GM12878 (cell line): ENCODE measurements at regions not wholly inside any gene's neighbourhood (a gene's known extent, or its start where the extent isn't known, plus 50 kb on each side); places are given as distances from the start of the nearest gene placed in this dataset.

Experiments
- ATAC-seq: fragments of 200-7000 bp; cut with Tn5 transposase; 3 replicates; pipeline ENCODE4 v1.9.1; 2020; ENCODE audit warnings: mild to moderate bottlenecking, moderate library complexity
- BruUV-seq: library from RNA; stranded (reverse); fragments of 400-500 nt; replicated peaks from 2 replicates; lab custom pipeline; 2021; lab: Mats Ljungman, UMichigan
- CTCF ChIA-PET: fragments of 300-600 bp; sonication (Branson Sonifier 250); formaldehyde crosslinking; extraction: SDS; loops from one replicate; lab custom pipeline; 2021; ENCODE audit warnings: inconsistent platforms; lab: Yijun Ruan, JAX
- POLR2A ChIA-PET: fragments of 350-600 bp; formaldehyde crosslinking; extraction: SDS; loops from one replicate; lab custom pipeline; 2021; ENCODE audit warnings: inconsistent platforms; lab: Charles Lee
- RAD21 ChIA-PET: fragments of 300-600 bp; sonication (Branson Sonifier 250); formaldehyde crosslinking; loops from one replicate; lab custom pipeline; 2023; ENCODE audit warnings: antibody characterized with exemption; ENCODE audit not compliant: unreplicated experiment; lab: Charles Lee
- SMC1A ChIA-PET: fragments of 300-600 bp; sonication (Branson Sonifier 250); formaldehyde crosslinking; loops from one replicate; lab custom pipeline; 2023; ENCODE audit not compliant: unreplicated experiment, uncharacterized antibody; lab: Charles Lee
- DNase-seq: peaks from one replicate; pipeline ENCODE4 v3.0.0-alpha.2; 2011; ENCODE audit warnings: low read depth, low spot score
- FAIRE-seq: peaks from 3 replicates; lab custom pipeline; 2011; peaks lifted over from hg19 to GRCh38; lab: Jason Lieb, UNC
- H2AFZ ChIP-seq: 2 replicates; pipeline ENCODE4 v1.6.0; 2011; ENCODE audit warnings: low read depth, low read length, control low read depth; ENCODE audit not compliant: control insufficient read depth
- H3K27ac ChIP-seq: 2 replicates; pipeline ENCODE4 v1.5.1; 2011; ENCODE audit warnings: control low read depth; ENCODE audit not compliant: control insufficient read depth, insufficient read depth
- H3K27me3 ChIP-seq, 2 experiments: replicated peaks in 1 of 2; 2 replicates each; pipeline versions ENCODE4 v1.6.0 to v1.6.1; 2011; ENCODE audit warnings: low read length in 1 of 2; ENCODE audit not compliant: control insufficient read depth in 2 of 2, insufficient read depth in 2 of 2
- H3K36me3 ChIP-seq, 2 experiments: 2 replicates each; pipeline ENCODE4 v1.5.1; 2011; ENCODE audit warnings: low read length in 1 of 2; ENCODE audit not compliant: control insufficient read depth in 2 of 2, insufficient read depth in 2 of 2
- H3K4me1 ChIP-seq: 2 replicates; pipeline ENCODE4 v1.6.1; 2011; ENCODE audit warnings: mild to moderate bottlenecking, low read length, moderate library complexity, mixed read lengths; ENCODE audit not compliant: control insufficient read depth, insufficient read depth
- H3K4me2 ChIP-seq: 2 replicates; pipeline ENCODE4 v1.6.0; 2011; ENCODE audit warnings: control low read depth; ENCODE audit not compliant: control insufficient read depth, insufficient read depth
- H3K4me3 ChIP-seq: fragments of 200-600 bp; sonication (generic); 2 replicates; pipeline ENCODE4 v1.5.1; 2016
- H3K79me2 ChIP-seq: 2 replicates; pipeline ENCODE4 v1.6.0; 2011; ENCODE audit warnings: low read length; ENCODE audit not compliant: control insufficient read depth, insufficient read depth
- H3K9ac ChIP-seq: 2 replicates; pipeline ENCODE4 v1.8.0; 2011; ENCODE audit warnings: low read length, control low read depth, mixed read lengths; ENCODE audit not compliant: control insufficient read depth, insufficient read depth
- H3K9me3 ChIP-seq: replicated peaks from 3 replicates; pipeline ENCODE4 v1.5.1; 2011; ENCODE audit warnings: mild to moderate bottlenecking, low read length; ENCODE audit not compliant: control insufficient read depth, insufficient read depth
- H4K20me1 ChIP-seq: 2 replicates; pipeline ENCODE4 v1.6.0; 2011; ENCODE audit not compliant: control insufficient read depth, insufficient read depth
- CHD1 ChIP-seq: IDR thresholded peaks from 2 replicates; pipeline ENCODE4 v1.6.1; 2012; ENCODE audit warnings: low read depth, low read length, improper control_type of control experiment
- EZH2 ChIP-seq: IDR thresholded peaks from 2 replicates; pipeline ENCODE4 v1.6.1; 2012; ENCODE audit warnings: low read depth, mild to moderate bottlenecking, control low read depth, inconsistent platforms, low read length, borderline replicate concordance; ENCODE audit not compliant: control insufficient read depth
- GATAD2B ChIP-seq: fragments of 450-650 bp; conservative IDR thresholded peaks from 2 replicates; pipeline ENCODE4 v1.6.1; 2017; ENCODE audit warnings: low read depth, mild to moderate bottlenecking, moderate library complexity
- HSF1 ChIP-seq: fragments of 150-350 bp; IDR thresholded peaks from 2 replicates; pipeline ENCODE4 v1.6.1; 2014; ENCODE audit warnings: mild to moderate bottlenecking, low read depth, low read length
- IRF4 ChIP-seq: IDR thresholded peaks from 2 replicates; pipeline ENCODE4 v1.6.1; 2011; ENCODE audit warnings: low read depth, low read length
- KLF5 ChIP-seq: fragments of 450-650 bp; IDR thresholded peaks from 2 replicates; pipeline ENCODE4 v1.6.1; 2014; ENCODE audit warnings: mild to moderate bottlenecking; ENCODE audit not compliant: partially characterized antibody
- MLLT1 ChIP-seq: fragments of 450-650 bp; IDR thresholded peaks from 2 replicates; pipeline ENCODE4 v1.6.1; 2016; ENCODE audit warnings: mild to moderate bottlenecking
- MTA2 ChIP-seq: fragments of 450-650 bp; IDR thresholded peaks from 2 replicates; pipeline ENCODE4 v1.6.1; 2016; ENCODE audit warnings: low read depth, mild to moderate bottlenecking, moderate library complexity
- NBN ChIP-seq: fragments of 450-650 bp; IDR thresholded peaks from 2 replicates; pipeline ENCODE4 v1.6.1; 2016
- NFIC ChIP-seq: IDR thresholded peaks from 2 replicates; pipeline ENCODE4 v1.6.1; 2012; ENCODE audit warnings: low read depth, mild to moderate bottlenecking, inconsistent platforms, low read length, moderate library complexity
- NFXL1 ChIP-seq: fragments of 450-650 bp; IDR thresholded peaks from 2 replicates; pipeline ENCODE4 v1.6.1; 2017; ENCODE audit warnings: antibody characterized with exemption, mild to moderate bottlenecking, borderline replicate concordance
- PAX5 ChIP-seq: IDR thresholded peaks from 2 replicates; pipeline ENCODE4 v1.6.1; 2011; ENCODE audit warnings: low read depth, low read length, borderline replicate concordance
- PAX8 ChIP-seq: fragments of 450-650 bp; IDR thresholded peaks from 2 replicates; pipeline ENCODE4 v1.6.1; 2017; ENCODE audit warnings: mild to moderate bottlenecking, moderate library complexity
- POLR2A ChIP-seq: IDR thresholded peaks from 2 replicates; pipeline ENCODE4 v1.6.1; 2011; ENCODE audit warnings: low read depth, mild to moderate bottlenecking, low read length
- RAD21 ChIP-seq: IDR thresholded peaks from 2 replicates; pipeline ENCODE4 v1.6.1; 2011; ENCODE audit warnings: mild to moderate bottlenecking, low read depth, low read length, moderate library complexity; ENCODE audit not compliant: insufficient read depth
- SMAD1 ChIP-seq: fragments of 450-650 bp; IDR thresholded peaks from 2 replicates; pipeline ENCODE4 v1.6.1; 2018; ENCODE audit warnings: mild to moderate bottlenecking, low read depth; ENCODE audit not compliant: partially characterized antibody
- SUPT20H ChIP-seq: IDR thresholded peaks from 2 replicates; pipeline ENCODE4 v1.6.1; 2011; ENCODE audit warnings: low read depth, mild to moderate bottlenecking, low read length, moderate library complexity, borderline replicate concordance; ENCODE audit not compliant: control insufficient read depth
- ZNF274 ChIP-seq: IDR thresholded peaks from one replicate; pipeline ENCODE4 v1.8.0; 2011; ENCODE audit not compliant: insufficient read length, insufficient read depth
- ZNF592 ChIP-seq: fragments of 450-650 bp; IDR thresholded peaks from 2 replicates; pipeline ENCODE4 v1.6.1; 2017; ENCODE audit warnings: mild to moderate bottlenecking, moderate library complexity
- WGBS: methylation state at CpG from one replicate; pipeline ENCODE4 v1.1.6; 2016; ENCODE audit warnings: low lambda C conversion rate; ENCODE audit not compliant: insufficient replicate concordance, insufficient coverage; ENCODE audit errors: missing lambda C conversion rate; 5-methylcytosine and 5-hydroxymethylcytosine counted together
- in situ Hi-C: fragments of 300-500 bp; cut with MboI; formaldehyde crosslinking; loops from 9 replicates; pipeline ENCODE4 v1.14.3; 2018; ENCODE audit warnings: mixed read lengths
- intact Hi-C: fragments of 100-400 bp; cut with micrococcal nuclease; formaldehyde crosslinking; loops from one replicate; pipeline ENCODE4 v1.14.2; 2022; ENCODE audit not compliant: unreplicated experiment

- RAD21 ChIA-PET = interaction anchor here (0.6 kb wide), 1 partner anchor 315 kb away, joined by 3 read pairs; no protein-coding TSS in a partner anchor
- Histone ChIP-seq H2AFZ (no peak overlapping the region), H3K4me2 (no peak overlapping the region), H4K20me1 (no peaks in the 10 kb centered on the region), H3K9ac (no peak overlapping the region), H3K27ac (no peak overlapping the region), H3K9me3 (no peaks in the 10 kb centered on the region), H3K27me3 (no peaks in the 10 kb centered on the region), H3K4me1 (no peaks in the 10 kb centered on the region), H3K79me2 (no peaks in the 10 kb centered on the region), H3K4me3 (no peak overlapping the region), H3K36me3 (no peaks in the 10 kb centered on the region)
- no TSS peak for BruUV-seq
- intact Hi-C loops (no loop called here), in situ Hi-C loops (no loop called here)
- SMC1A ChIA-PET = interaction anchor here (0.7 kb wide), 1 partner anchor 93 kb away, joined by 3 read pairs; no protein-coding TSS in a partner anchor
- ATAC-seq = no peak
- DNase-seq = no peak
- no peak for FAIRE-seq
- CTCF ChIA-PET = interaction anchor here (1.2 kb wide), 2 partner anchors 9 to 37 kb away, joined by 3 read pairs; no protein-coding TSS in a partner anchor
- POLR2A ChIA-PET = interaction anchor here (0.9 kb wide), 1 partner anchor 9 kb away, joined by 3 read pairs; no protein-coding TSS in a partner anchor
- WGBS = 0% methylated on average over 3 of the region's 3 CpGs
- no peak for TF ChIP-seq PAX8
- no peak for TF ChIP-seq IRF4
- no peak for TF ChIP-seq GATAD2B
- TF ChIP-seq POLR2A = no peak
- TF ChIP-seq NFIC = no peak
- no peak for TF ChIP-seq ZNF274
- no peak for TF ChIP-seq SUPT20H
- TF ChIP-seq NFXL1 = no peak
- no peak for TF ChIP-seq CHD1
- no peak for TF ChIP-seq MLLT1
- TF ChIP-seq ZNF592 = no peak
- TF ChIP-seq PAX5 = no peak
- TF ChIP-seq NBN = no peak
- no peak for TF ChIP-seq MTA2
- no peak for TF ChIP-seq HSF1
- TF ChIP-seq KLF5 = no peak
- TF ChIP-seq EZH2 = no peak
- no peak for TF ChIP-seq RAD21
- no peak for TF ChIP-seq SMAD1
Observed at GRCh38 chr5:34574936-34575467, 81.1 kb upstream of the RAI14 start.
